ENCODE measurements at regions not wholly inside any gene's neighbourhood (a gene's known extent, or its start where the extent isn't known, plus 50 kb on each side); places are given as distances from the start of the nearest gene placed in this dataset.

DNA sequence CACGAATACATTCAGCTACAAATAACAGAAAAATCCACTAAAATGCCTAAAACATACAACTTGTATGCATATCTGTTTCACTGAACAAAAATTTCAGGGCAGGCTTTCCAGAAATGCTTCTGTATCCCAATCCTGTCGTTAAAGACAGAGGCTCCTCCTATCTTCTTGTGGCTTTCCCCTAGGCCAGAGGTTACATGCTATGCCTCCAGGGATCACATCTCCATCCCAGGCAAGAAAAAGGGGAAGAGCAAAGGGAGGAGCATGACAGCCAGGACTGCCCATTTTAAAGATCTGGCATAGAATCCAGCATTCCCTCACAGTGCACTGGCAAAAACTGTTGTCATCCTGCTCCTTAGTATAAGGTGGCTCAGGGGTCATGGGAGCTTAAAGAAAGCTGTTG is 268.7 kb upstream of the SETBP1 start:
- no peaks in the 10 kb centered on the region for H3K4me1 ChIP-seq (ENCODE audit: insufficient read depth, low read length, poor library complexity, severe bottlenecking)
- intact Hi-C loops (cut with micrococcal nuclease; ENCODE audit: unreplicated experiment), result no loop called here
- CTCF ChIA-PET, result no interaction called here
- no peak overlapping the region for H3K4me3 ChIP-seq (ENCODE audit: low read depth, low read length, poor library complexity, severe bottlenecking)
- H3K27ac ChIP-seq (ENCODE audit: low read depth, low read length, poor library complexity, severe bottlenecking), result no peak overlapping the region
- no peak for DNase-seq (ENCODE audit: low spot score)
- POLR2A ChIA-PET (ENCODE audit: low non-redundant PET), result no interaction called here
- H3K9me3 ChIP-seq (ENCODE audit: low read depth, low read length, poor library complexity, severe bottlenecking), result no peaks in the 10 kb centered on the region
- no TSS peak for BruUV-seq (replicated peaks)
- no peaks in the 10 kb centered on the region for H3K27me3 ChIP-seq (replicated peaks; ENCODE audit: insufficient read depth, low read depth, low read length, poor library complexity)
- H3K36me3 ChIP-seq (ENCODE audit: insufficient read depth, low read length, poor library complexity, severe bottlenecking), result no peaks in the 10 kb centered on the region
- TF ChIP-seq EZH2 (IDR thresholded peaks at IDR 0.05; ENCODE audit: borderline replicate concordance, low read depth, low read length, poor library complexity, severe bottlenecking), result no peak
- TF ChIP-seq, protein P1, sequence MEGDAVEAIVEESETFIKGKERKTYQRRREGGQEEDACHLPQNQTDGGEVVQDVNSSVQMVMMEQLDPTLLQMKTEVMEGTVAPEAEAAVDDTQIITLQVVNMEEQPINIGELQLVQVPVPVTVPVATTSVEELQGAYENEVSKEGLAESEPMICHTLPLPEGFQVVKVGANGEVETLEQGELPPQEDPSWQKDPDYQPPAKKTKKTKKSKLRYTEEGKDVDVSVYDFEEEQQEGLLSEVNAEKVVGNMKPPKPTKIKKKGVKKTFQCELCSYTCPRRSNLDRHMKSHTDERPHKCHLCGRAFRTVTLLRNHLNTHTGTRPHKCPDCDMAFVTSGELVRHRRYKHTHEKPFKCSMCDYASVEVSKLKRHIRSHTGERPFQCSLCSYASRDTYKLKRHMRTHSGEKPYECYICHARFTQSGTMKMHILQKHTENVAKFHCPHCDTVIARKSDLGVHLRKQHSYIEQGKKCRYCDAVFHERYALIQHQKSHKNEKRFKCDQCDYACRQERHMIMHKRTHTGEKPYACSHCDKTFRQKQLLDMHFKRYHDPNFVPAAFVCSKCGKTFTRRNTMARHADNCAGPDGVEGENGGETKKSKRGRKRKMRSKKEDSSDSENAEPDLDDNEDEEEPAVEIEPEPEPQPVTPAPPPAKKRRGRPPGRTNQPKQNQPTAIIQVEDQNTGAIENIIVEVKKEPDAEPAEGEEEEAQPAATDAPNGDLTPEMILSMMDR (conservative IDR thresholded peaks at IDR 0.05; ENCODE audit: low read depth, low read length), result no peak

DNA sequence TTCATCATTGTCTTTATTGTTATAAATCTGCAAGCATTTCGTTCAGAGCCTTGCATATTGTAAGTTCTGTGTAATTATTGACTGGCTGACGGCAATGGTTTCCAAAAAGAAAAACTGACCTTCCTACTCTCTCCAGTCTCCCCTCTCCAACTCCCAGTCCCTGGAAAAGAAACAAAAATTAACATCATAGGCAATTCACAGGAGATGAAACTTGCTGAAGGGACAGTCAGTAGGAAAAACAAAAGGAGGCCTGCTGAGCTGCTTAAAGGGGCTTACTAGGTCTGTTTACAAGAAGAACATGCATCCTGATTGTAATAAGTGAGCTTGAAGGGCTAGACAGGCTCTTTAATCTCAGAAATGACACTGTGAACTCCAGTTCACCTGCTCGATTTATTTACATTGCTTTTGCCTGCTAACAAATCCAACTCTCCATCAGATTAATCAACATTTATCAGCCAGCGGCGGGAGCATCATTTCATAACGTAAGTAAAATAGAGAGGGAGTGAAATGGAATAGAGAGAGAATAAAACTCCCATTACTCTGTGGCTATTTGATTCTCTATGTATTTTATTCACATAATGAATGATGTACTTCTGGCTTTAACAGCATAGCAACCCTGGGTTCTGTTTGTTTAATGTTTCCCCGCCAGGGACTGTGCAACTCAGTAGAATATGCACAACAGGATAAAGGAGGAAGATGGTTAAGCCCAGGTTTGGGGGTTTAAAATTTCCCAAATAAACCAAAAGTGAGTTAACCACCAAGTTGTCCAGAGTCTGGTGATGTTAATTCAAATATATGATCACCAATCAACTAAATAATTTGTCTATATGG is 256.7 kb upstream of the SETBP1 start:
- Histone ChIP-seq H3K36me3 (ENCODE audit: insufficient read depth, low read length, poor library complexity, severe bottlenecking) (no peaks in the 10 kb centered on the region), H3K4me3 (ENCODE audit: low read depth, low read length, poor library complexity, severe bottlenecking) (no peak overlapping the region), H3K27ac (ENCODE audit: low read depth, low read length, poor library complexity, severe bottlenecking) (no peak overlapping the region), H3K4me1 (ENCODE audit: insufficient read depth, low read length, poor library complexity, severe bottlenecking) (no peaks in the 10 kb centered on the region), H3K27me3 (replicated peaks; ENCODE audit: insufficient read depth, low read depth, low read length, poor library complexity) (no peaks in the 10 kb centered on the region), H3K9me3 (ENCODE audit: low read depth, low read length, poor library complexity, severe bottlenecking) (no peaks in the 10 kb centered on the region)
- TF ChIP-seq, protein P1 (conservative IDR thresholded peaks at IDR 0.05; ENCODE audit: low read depth, low read length), result no peak
- no peak for TF ChIP-seq EZH2 (IDR thresholded peaks at IDR 0.05; ENCODE audit: borderline replicate concordance, low read depth, low read length, poor library complexity, severe bottlenecking)
- intact Hi-C loops (cut with micrococcal nuclease; ENCODE audit: unreplicated experiment), result no loop called here
- BruUV-seq (replicated peaks), result no TSS peak
- POLR2A ChIA-PET (ENCODE audit: low non-redundant PET), result no interaction called here
- no peak for DNase-seq (ENCODE audit: low spot score)
- CTCF ChIA-PET, result no interaction called here

DNA sequence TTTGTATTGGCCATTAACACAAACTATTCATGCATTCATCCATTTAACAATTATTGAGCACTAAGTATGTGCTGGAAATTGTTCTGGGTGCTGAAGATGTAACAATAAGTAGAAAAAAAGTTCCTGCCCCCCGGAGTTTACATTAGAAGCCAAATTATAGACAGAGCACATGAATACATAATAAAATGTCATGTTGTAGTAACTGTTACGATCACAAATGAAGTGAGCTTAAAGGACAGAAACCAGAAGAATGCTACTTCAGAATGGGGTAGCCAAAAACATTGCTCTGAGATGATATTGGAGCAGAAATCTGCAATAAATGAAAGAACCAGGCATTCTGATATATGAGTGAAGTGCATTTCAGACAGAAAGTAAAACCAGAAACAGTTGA is 256.0 kb upstream of the SETBP1 start:
- BruUV-seq (replicated peaks), result no TSS peak
- TF ChIP-seq, protein P1 (conservative IDR thresholded peaks at IDR 0.05; ENCODE audit: low read depth, low read length), result no peak
- TF ChIP-seq EZH2 (IDR thresholded peaks at IDR 0.05; ENCODE audit: borderline replicate concordance, low read depth, low read length, poor library complexity, severe bottlenecking), result no peak
- no peak for DNase-seq (ENCODE audit: low spot score)
- ChIA-PET CTCF (no interaction called here), POLR2A (ENCODE audit: low non-redundant PET) (no interaction called here)
- intact Hi-C loops (cut with micrococcal nuclease; ENCODE audit: unreplicated experiment), result no loop called here
- H3K27ac ChIP-seq (ENCODE audit: low read depth, low read length, poor library complexity, severe bottlenecking), result no peak overlapping the region
- no peaks in the 10 kb centered on the region for H3K9me3 ChIP-seq (ENCODE audit: low read depth, low read length, poor library complexity, severe bottlenecking)
- no peak overlapping the region for H3K4me3 ChIP-seq (ENCODE audit: low read depth, low read length, poor library complexity, severe bottlenecking)
- H3K27me3 ChIP-seq (replicated peaks; ENCODE audit: insufficient read depth, low read depth, low read length, poor library complexity), result no peaks in the 10 kb centered on the region
- H3K36me3 ChIP-seq (ENCODE audit: insufficient read depth, low read length, poor library complexity, severe bottlenecking), result no peaks in the 10 kb centered on the region
- H3K4me1 ChIP-seq (ENCODE audit: insufficient read depth, low read length, poor library complexity, severe bottlenecking), result no peaks in the 10 kb centered on the region

All from A673 (cell line).